ENCODE measurements at regions not wholly inside any gene's neighbourhood (a gene's known extent, or its start where the extent isn't known, plus 50 kb on each side); places are given as distances from the start of the nearest gene placed in this dataset.

DNA sequence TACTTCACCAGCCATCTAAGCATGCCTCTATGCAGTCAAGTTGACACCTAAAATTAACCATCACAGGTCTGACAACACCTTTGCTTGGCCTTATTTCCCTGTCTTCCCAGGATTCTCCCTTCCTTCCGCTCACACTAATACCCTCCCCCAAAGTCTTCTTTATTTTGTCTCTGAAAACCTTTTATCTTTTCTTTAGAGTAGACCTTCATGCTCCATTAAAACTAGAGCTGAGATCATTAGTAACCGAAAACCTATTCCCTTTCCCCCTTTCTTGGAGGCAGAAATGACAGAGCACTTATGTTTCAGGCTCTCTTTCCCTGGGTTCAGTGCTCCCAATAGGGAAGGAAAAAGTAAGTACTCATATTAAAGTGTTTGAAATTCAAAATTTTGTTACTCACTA is 423.8 kb downstream of the YTHDC2 start:
- Histone ChIP-seq H3K27me3 (ENCODE audit: low read length) (no peaks in the 10 kb centered on the region), H3K79me2 (ENCODE audit: insufficient read depth, low read length) (no peaks in the 10 kb centered on the region), H3K4me3 (ENCODE audit: insufficient read depth, low read length, poor library complexity, severe bottlenecking) (no peak overlapping the region), H4K20me1 (ENCODE audit: low read depth, low read length) (no peaks in the 10 kb centered on the region), H3K36me3 (ENCODE audit: low read length) (no peaks in the 10 kb centered on the region), H3K9ac (ENCODE audit: low read length) (no peak overlapping the region), H3F3A (ENCODE audit: insufficient read depth) (no peaks in the 10 kb centered on the region), H3K9me3 (ENCODE audit: insufficient read depth, low read length) (no peaks in the 10 kb centered on the region), H3K9me2 (replicated peaks; ENCODE audit: insufficient read depth, low read length) (no peaks in the 10 kb centered on the region), H3K4me2 (ENCODE audit: low read depth, low read length, poor library complexity, severe bottlenecking) (no peak overlapping the region), H3K27ac (ENCODE audit: low read depth, low read length) (no peak overlapping the region), H2AFZ (ENCODE audit: low read depth, low read length, severe bottlenecking) (no peak overlapping the region)
- TF ChIP-seq EZH2phosphoT487 (conservative IDR thresholded peaks at IDR 0.05; ENCODE audit: low read length) (no peak), CTCF (IDR thresholded peaks at IDR 0.05; ENCODE audit: insufficient read depth, low read length, poor library complexity, severe bottlenecking) (no peak)

GRCh38 chr5:113939988-113940387 is 421.9 kb upstream of the KCNN2 start:
- Histone ChIP-seq H3K9me2 (replicated peaks; ENCODE audit: insufficient read depth, low read length) (no peaks in the 10 kb centered on the region), H3K79me2 (ENCODE audit: insufficient read depth, low read length) (no peaks in the 10 kb centered on the region), H4K20me1 (ENCODE audit: low read depth, low read length) (no peaks in the 10 kb centered on the region), H2AFZ (ENCODE audit: low read depth, low read length, severe bottlenecking) (no peak overlapping the region), H3K36me3 (ENCODE audit: low read length) (no peaks in the 10 kb centered on the region), H3K4me3 (ENCODE audit: insufficient read depth, low read length, poor library complexity, severe bottlenecking) (no peak overlapping the region), H3K27ac (ENCODE audit: low read depth, low read length) (no peak overlapping the region), H3K9ac (ENCODE audit: low read length) (no peak overlapping the region), H3K9me3 (ENCODE audit: insufficient read depth, low read length) (no peaks in the 10 kb centered on the region), H3F3A (ENCODE audit: insufficient read depth) (no peaks in the 10 kb centered on the region), H3K27me3 (ENCODE audit: low read length) (no peaks in the 10 kb centered on the region), H3K4me2 (ENCODE audit: low read depth, low read length, poor library complexity, severe bottlenecking) (no peak overlapping the region)
- TF ChIP-seq EZH2phosphoT487 (conservative IDR thresholded peaks at IDR 0.05; ENCODE audit: low read length) (no peak), CTCF (IDR thresholded peaks at IDR 0.05; ENCODE audit: insufficient read depth, low read length, poor library complexity, severe bottlenecking) (no peak)

GRCh38 chr5:113950186-113950585 is 411.7 kb upstream of the KCNN2 start:
- H3K4me3 ChIP-seq (ENCODE audit: insufficient read depth, low read length, poor library complexity, severe bottlenecking) = no peak overlapping the region
- H3K9me2 ChIP-seq (replicated peaks; ENCODE audit: insufficient read depth, low read length) = no peaks in the 10 kb centered on the region
- no peak overlapping the region for H3K9ac ChIP-seq (ENCODE audit: low read length)
- no peak overlapping the region for H3K27ac ChIP-seq (ENCODE audit: low read depth, low read length)
- no peaks in the 10 kb centered on the region for H4K20me1 ChIP-seq (ENCODE audit: low read depth, low read length)
- no peaks in the 10 kb centered on the region for H3K27me3 ChIP-seq (ENCODE audit: low read length)
- H2AFZ ChIP-seq (ENCODE audit: low read depth, low read length, severe bottlenecking) = no peak overlapping the region
- no peaks in the 10 kb centered on the region for H3K9me3 ChIP-seq (ENCODE audit: insufficient read depth, low read length)
- no peak overlapping the region for H3K4me2 ChIP-seq (ENCODE audit: low read depth, low read length, poor library complexity, severe bottlenecking)
- no peaks in the 10 kb centered on the region for H3F3A ChIP-seq (ENCODE audit: insufficient read depth)
- no peaks in the 10 kb centered on the region for H3K79me2 ChIP-seq (ENCODE audit: insufficient read depth, low read length)
- no peaks in the 10 kb centered on the region for H3K36me3 ChIP-seq (ENCODE audit: low read length)
- no peak for TF ChIP-seq CTCF (IDR thresholded peaks at IDR 0.05; ENCODE audit: insufficient read depth, low read length, poor library complexity, severe bottlenecking)
- no peak for TF ChIP-seq EZH2phosphoT487 (conservative IDR thresholded peaks at IDR 0.05; ENCODE audit: low read length)

- no peaks in the 10 kb centered on the region for H3K9me3 ChIP-seq (ENCODE audit: insufficient read depth, low read length)
- no peak overlapping the region for H3K4me2 ChIP-seq (ENCODE audit: low read depth, low read length, poor library complexity, severe bottlenecking)
- H3K27me3 ChIP-seq (ENCODE audit: low read length) = no peaks in the 10 kb centered on the region
- no peaks in the 10 kb centered on the region for H3K79me2 ChIP-seq (ENCODE audit: insufficient read depth, low read length)
- TF ChIP-seq CTCF (IDR thresholded peaks at IDR 0.05; ENCODE audit: insufficient read depth, low read length, poor library complexity, severe bottlenecking) (no peak), EZH2phosphoT487 (conservative IDR thresholded peaks at IDR 0.05; ENCODE audit: low read length) (no peak)
- H3K36me3 ChIP-seq (ENCODE audit: low read length) = no peaks in the 10 kb centered on the region
- H3K9ac ChIP-seq (ENCODE audit: low read length) = no peak overlapping the region
- H3K4me3 ChIP-seq (ENCODE audit: insufficient read depth, low read length, poor library complexity, severe bottlenecking) = no peak overlapping the region
- no peak overlapping the region for H3K27ac ChIP-seq (ENCODE audit: low read depth, low read length)
- H3F3A ChIP-seq (ENCODE audit: insufficient read depth) = no peaks in the 10 kb centered on the region
- H3K9me2 ChIP-seq (replicated peaks; ENCODE audit: insufficient read depth, low read length) = no peaks in the 10 kb centered on the region
- no peaks in the 10 kb centered on the region for H4K20me1 ChIP-seq (ENCODE audit: low read depth, low read length)
- H2AFZ ChIP-seq (ENCODE audit: low read depth, low read length, severe bottlenecking) = no peak overlapping the region
Observed at GRCh38 chr5:113965225-113965624, 396.6 kb upstream of the KCNN2 start.

Measured in SU-DHL-6 (cell line).